NT2/D1 (cell line): ENCODE measurements at regions not wholly inside any gene's neighbourhood (a gene's known extent, or its start where the extent isn't known, plus 50 kb on each side); places are given as distances from the start of the nearest gene placed in this dataset.

Experiments
- SUZ12 ChIP-seq: IDR thresholded peaks from 2 replicates; pipeline ENCODE4 v1.6.1; 2011; ENCODE audit not compliant: insufficient read length, insufficient read depth; ENCODE audit errors: extremely low read depth
- ZNF274 ChIP-seq: IDR thresholded peaks from 2 replicates; pipeline ENCODE4 v1.6.1; 2011; ENCODE audit warnings: mild to moderate bottlenecking, low read depth, low read length

DNA sequence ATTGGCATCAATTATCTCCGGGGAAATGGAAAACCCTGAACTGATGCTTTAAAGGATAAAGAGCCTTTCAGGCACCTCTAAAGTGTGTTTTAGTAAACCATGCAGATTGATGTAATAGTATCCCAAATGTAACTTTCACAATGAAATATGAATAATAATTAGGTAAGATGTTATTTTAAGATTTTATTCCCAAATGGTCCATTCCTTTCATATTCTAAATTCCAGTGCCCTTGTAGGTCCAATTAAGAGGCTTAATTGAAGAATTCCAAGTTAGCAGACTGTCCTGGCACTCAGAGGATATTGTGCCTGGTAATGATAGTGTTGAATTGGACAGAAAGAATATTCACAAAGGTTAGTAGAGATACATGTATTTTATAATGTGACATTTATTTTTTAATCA lies 352.5 kb upstream of the NUDT12 start:
- TF ChIP-seq ZNF274 (no peak), SUZ12 (no peak)
